ENCODE measurements at regions not wholly inside any gene's neighbourhood (a gene's known extent, or its start where the extent isn't known, plus 50 kb on each side); places are given as distances from the start of the nearest gene placed in this dataset.

DNA sequence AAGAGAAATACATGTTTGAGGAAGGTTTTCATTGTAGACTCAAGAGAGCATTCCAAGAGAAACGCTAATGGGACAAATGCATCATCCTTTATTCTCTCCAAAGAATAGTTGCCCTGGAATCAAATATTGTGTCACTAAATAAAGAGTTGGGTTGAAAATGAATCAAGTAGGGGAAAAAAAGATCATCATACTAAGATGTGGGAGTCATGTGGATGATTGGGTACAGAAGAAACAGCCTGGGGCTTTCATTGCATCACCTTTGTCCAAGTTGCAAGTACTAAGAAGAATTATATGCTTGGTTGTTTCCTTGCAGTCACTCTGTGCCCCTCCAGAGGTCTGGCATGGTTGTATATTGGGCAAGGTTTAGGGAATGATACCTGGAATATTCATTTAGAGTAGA lies 658.9 kb downstream of the TOX3 start:
- TF ChIP-seq, protein P1, sequence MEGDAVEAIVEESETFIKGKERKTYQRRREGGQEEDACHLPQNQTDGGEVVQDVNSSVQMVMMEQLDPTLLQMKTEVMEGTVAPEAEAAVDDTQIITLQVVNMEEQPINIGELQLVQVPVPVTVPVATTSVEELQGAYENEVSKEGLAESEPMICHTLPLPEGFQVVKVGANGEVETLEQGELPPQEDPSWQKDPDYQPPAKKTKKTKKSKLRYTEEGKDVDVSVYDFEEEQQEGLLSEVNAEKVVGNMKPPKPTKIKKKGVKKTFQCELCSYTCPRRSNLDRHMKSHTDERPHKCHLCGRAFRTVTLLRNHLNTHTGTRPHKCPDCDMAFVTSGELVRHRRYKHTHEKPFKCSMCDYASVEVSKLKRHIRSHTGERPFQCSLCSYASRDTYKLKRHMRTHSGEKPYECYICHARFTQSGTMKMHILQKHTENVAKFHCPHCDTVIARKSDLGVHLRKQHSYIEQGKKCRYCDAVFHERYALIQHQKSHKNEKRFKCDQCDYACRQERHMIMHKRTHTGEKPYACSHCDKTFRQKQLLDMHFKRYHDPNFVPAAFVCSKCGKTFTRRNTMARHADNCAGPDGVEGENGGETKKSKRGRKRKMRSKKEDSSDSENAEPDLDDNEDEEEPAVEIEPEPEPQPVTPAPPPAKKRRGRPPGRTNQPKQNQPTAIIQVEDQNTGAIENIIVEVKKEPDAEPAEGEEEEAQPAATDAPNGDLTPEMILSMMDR (IDR thresholded peaks at IDR 0.05; ENCODE audit: low read depth, low read length): no peak
- no peak for TF ChIP-seq EZH2phosphoT487 (IDR thresholded peaks at IDR 0.05; ENCODE audit: low read depth)
- H3K27ac ChIP-seq (ENCODE audit: low read length): no peak overlapping the region
- H3K36me3 ChIP-seq (replicated peaks; ENCODE audit: low read depth, low read length): no peaks in the 10 kb centered on the region
- no peak overlapping the region for H3K9ac ChIP-seq (ENCODE audit: low read length)
- H3K79me2 ChIP-seq (ENCODE audit: low read length): no peaks in the 10 kb centered on the region
- no peaks in the 10 kb centered on the region for H3K27me3 ChIP-seq (ENCODE audit: low read depth, low read length)
- no peak overlapping the region for H2AFZ ChIP-seq (ENCODE audit: low read depth, low read length)
- H3K4me1 ChIP-seq (ENCODE audit: low read length): no peaks in the 10 kb centered on the region
- no peaks in the 10 kb centered on the region for H3K9me3 ChIP-seq (ENCODE audit: insufficient read depth, low read length)
- no peak overlapping the region for H3K4me3 ChIP-seq (ENCODE audit: low read length)
- H3K4me2 ChIP-seq (ENCODE audit: low read length): no peak overlapping the region
- H4K20me1 ChIP-seq (ENCODE audit: insufficient read depth, low read length): no peaks in the 10 kb centered on the region

DNA sequence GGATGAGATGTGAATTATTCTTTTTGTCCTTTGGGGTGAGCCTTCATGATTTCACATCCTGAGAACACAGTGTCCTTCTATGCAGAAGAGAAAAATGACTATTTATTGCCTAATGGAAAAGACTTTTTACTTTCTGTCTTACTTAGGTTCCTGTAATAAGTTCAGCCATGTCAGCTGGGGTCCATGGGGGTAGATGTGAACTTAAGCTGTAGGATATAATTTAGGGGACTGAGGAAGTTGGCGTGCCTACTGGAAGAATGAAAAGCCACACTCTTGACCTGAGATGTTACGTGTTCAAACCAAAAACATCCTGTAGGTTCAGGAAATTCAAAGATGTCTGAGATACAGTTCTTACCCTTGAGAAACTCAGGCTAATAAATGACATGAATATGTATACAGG lies 660.5 kb downstream of the TOX3 start:
- H3K9me3 ChIP-seq (ENCODE audit: insufficient read depth, low read length): no peaks in the 10 kb centered on the region
- no peaks in the 10 kb centered on the region for H3K4me1 ChIP-seq (ENCODE audit: low read length)
- TF ChIP-seq, protein P1 (IDR thresholded peaks at IDR 0.05; ENCODE audit: low read depth, low read length): no peak
- TF ChIP-seq EZH2phosphoT487 (IDR thresholded peaks at IDR 0.05; ENCODE audit: low read depth): no peak
- no peaks in the 10 kb centered on the region for H3K36me3 ChIP-seq (replicated peaks; ENCODE audit: low read depth, low read length)
- no peak overlapping the region for H3K27ac ChIP-seq (ENCODE audit: low read length)
- no peaks in the 10 kb centered on the region for H3K27me3 ChIP-seq (ENCODE audit: low read depth, low read length)
- no peak overlapping the region for H3K9ac ChIP-seq (ENCODE audit: low read length)
- H3K4me2 ChIP-seq (ENCODE audit: low read length): no peak overlapping the region
- H3K4me3 ChIP-seq (ENCODE audit: low read length): no peak overlapping the region
- no peaks in the 10 kb centered on the region for H4K20me1 ChIP-seq (ENCODE audit: insufficient read depth, low read length)
- H2AFZ ChIP-seq (ENCODE audit: low read depth, low read length): no peak overlapping the region
- no peaks in the 10 kb centered on the region for H3K79me2 ChIP-seq (ENCODE audit: low read length)

DNA sequence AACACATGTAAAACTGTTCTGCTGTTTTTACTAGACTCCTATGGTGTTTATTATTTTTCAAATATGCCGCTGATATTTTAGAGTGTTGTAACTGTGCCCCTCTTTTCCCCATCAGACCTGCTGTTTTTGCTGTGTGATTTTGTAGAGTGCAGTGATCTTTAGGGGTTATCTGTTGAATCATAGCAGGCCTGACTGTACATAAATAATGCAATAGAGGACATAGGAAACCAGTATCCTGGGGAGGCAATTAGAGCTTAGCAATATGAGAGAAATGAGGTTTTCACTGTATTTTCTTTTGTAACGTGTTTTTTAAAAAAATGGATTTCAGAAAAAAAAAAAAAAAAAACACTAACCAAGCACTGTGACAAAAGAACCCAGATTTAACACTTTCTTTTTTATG lies 662.2 kb downstream of the TOX3 start:
- no peaks in the 10 kb centered on the region for H3K4me1 ChIP-seq (ENCODE audit: low read length)
- no peaks in the 10 kb centered on the region for H3K79me2 ChIP-seq (ENCODE audit: low read length)
- H3K4me2 ChIP-seq (ENCODE audit: low read length): no peak overlapping the region
- H3K27me3 ChIP-seq (ENCODE audit: low read depth, low read length): no peaks in the 10 kb centered on the region
- no peak overlapping the region for H3K4me3 ChIP-seq (ENCODE audit: low read length)
- H2AFZ ChIP-seq (ENCODE audit: low read depth, low read length): no peak overlapping the region
- H3K9ac ChIP-seq (ENCODE audit: low read length): no peak overlapping the region
- H3K27ac ChIP-seq (ENCODE audit: low read length): no peak overlapping the region
- no peak for TF ChIP-seq EZH2phosphoT487 (IDR thresholded peaks at IDR 0.05; ENCODE audit: low read depth)
- H3K36me3 ChIP-seq (replicated peaks; ENCODE audit: low read depth, low read length): no peaks in the 10 kb centered on the region
- H4K20me1 ChIP-seq (ENCODE audit: insufficient read depth, low read length): no peaks in the 10 kb centered on the region
- no peaks in the 10 kb centered on the region for H3K9me3 ChIP-seq (ENCODE audit: insufficient read depth, low read length)

DNA sequence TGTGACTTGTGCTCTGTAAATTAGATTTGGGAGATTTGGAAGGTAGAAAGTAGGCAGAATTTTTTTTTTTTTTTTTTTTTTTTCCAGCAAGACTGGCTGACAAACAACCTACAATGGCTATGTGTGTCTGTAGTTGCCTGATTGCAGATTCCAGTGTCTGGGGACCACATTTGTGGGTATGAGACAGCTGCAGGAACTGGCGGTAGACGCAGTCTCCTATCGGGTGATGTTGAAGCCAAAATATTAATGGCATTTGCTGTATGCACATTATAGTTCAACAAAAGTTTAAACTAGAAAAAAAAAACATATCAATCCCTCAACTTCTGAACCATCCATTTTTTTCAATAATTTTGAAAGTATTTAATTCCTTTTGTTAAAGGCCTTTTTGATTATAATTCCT lies 665.2 kb downstream of the TOX3 start:
- no peaks in the 10 kb centered on the region for H3K27me3 ChIP-seq (ENCODE audit: low read depth, low read length)

More for the DNA sequence above, 665.2 kb downstream of the TOX3 start:
- Histone ChIP-seq H3K4me2 (ENCODE audit: low read length) (no peak overlapping the region), H3K4me3 (ENCODE audit: low read length) (no peak overlapping the region), H3K79me2 (ENCODE audit: low read length) (no peaks in the 10 kb centered on the region), H3K36me3 (replicated peaks; ENCODE audit: low read depth, low read length) (no peaks in the 10 kb centered on the region), H3K27ac (ENCODE audit: low read length) (no peak overlapping the region), H2AFZ (ENCODE audit: low read depth, low read length) (no peak overlapping the region), H4K20me1 (ENCODE audit: insufficient read depth, low read length) (no peaks in the 10 kb centered on the region), H3K4me1 (ENCODE audit: low read length) (no peaks in the 10 kb centered on the region), H3K9ac (ENCODE audit: low read length) (no peak overlapping the region), H3K9me3 (ENCODE audit: insufficient read depth, low read length) (no peaks in the 10 kb centered on the region)
- TF ChIP-seq, protein P1 (IDR thresholded peaks at IDR 0.05; ENCODE audit: low read depth, low read length): no peak
- TF ChIP-seq EZH2phosphoT487 (IDR thresholded peaks at IDR 0.05; ENCODE audit: low read depth): no peak
